ENCODE measurements at regions not wholly inside any gene's neighbourhood (a gene's known extent, or its start where the extent isn't known, plus 50 kb on each side); places are given as distances from the start of the nearest gene placed in this dataset.

DNA sequence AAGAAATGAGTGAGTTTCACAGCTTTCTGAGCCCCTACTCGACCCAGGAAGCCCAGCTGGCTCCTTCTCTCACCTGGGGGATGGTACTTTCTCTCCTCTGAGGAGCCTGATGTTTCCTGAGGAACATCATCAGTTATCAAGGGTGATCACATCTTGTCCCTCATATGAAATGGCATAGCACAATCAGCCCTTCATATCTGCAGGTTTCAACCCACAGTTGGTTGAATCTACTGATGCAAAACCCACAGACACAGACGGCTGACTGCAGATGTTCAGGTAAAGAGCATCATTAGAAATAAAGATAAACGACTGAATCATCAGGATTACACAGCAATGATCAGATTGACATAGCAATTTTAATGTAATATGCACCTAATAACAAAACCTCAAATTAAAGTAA is 93.6 kb upstream of the OSTN start:
- ATAC-seq (ENCODE audit: low read depth) (no peak), DNase-seq (peak; percentile 29)
- Histone ChIP-seq H3K4me3 (ENCODE audit: control extremely low read depth in 1 of 5, extremely low read depth in 1 of 5, insufficient read depth in 1 of 5, low read depth in 2 of 5, low read length in 4 of 5) (no peak overlapping the region), H3K79me2 (ENCODE audit: control insufficient read depth, insufficient read depth, low read length) (no peaks in the 10 kb centered on the region), H3K4me1 (ENCODE audit: control insufficient read depth in 2 of 2, insufficient read depth in 2 of 2, low read length in 2 of 2) (peaks cover 0 to 7% of the 10 kb centered on the region in 2 donors), H2AFZ (ENCODE audit: insufficient read depth, low read depth, low read length, poor library complexity, severe bottlenecking) (no peak overlapping the region), H3K9ac (ENCODE audit: low read length) (no peak overlapping the region), H3K9me3 (ENCODE audit: control extremely low read depth in 1 of 3, control insufficient read depth in 2 of 3, insufficient read depth in 1 of 3, low read length in 2 of 3) (peaks cover 0 to 6% (median 1%) of the 10 kb centered on the region in 3 donors), H3K27me3 (replicated peaks in 1 of 4; ENCODE audit: control extremely low read depth in 1 of 4, control insufficient read depth in 3 of 4, insufficient read depth in 4 of 4, low read length in 3 of 4) (peaks cover 0 to 6% (median 4%) of the 10 kb centered on the region in 4 experiments), H3K4me2 (replicated peaks; ENCODE audit: low read depth, low read length, poor library complexity, severe bottlenecking) (no peak overlapping the region), H3K36me3 (replicated peaks in 1 of 2; ENCODE audit: control extremely low read depth in 1 of 2, control insufficient read depth in 1 of 2, extremely low read depth in 1 of 2, insufficient read depth in 2 of 2, low read length in 1 of 2) (no peaks in the 10 kb centered on the region), H3K27ac (ENCODE audit: low read length in 2 of 2) (no peak overlapping the region), H4K20me1 (ENCODE audit: control insufficient read depth, insufficient read depth, low read length, poor library complexity, severe bottlenecking) (no peaks in the 10 kb centered on the region)
- Mint-ChIP-seq H3K4me1 (peaks cover 14% of the 10 kb centered on the region), H3K27ac (no peak overlapping the region), H3K27me3 (peaks cover 27% of the 10 kb centered on the region), H3K9me3 (ENCODE audit: insufficient read depth) (no peaks in the 10 kb centered on the region), H3K4me3 (no peak overlapping the region)
- 0% methylated on average over 1 of the region's 3 CpGs for WGBS (ENCODE audit: insufficient coverage)
- intact Hi-C loops (cut with micrococcal nuclease) = no loop called here
- ChIA-PET POLR2A (no interaction called here), CTCF (no interaction called here)
- TF ChIP-seq, protein P1, sequence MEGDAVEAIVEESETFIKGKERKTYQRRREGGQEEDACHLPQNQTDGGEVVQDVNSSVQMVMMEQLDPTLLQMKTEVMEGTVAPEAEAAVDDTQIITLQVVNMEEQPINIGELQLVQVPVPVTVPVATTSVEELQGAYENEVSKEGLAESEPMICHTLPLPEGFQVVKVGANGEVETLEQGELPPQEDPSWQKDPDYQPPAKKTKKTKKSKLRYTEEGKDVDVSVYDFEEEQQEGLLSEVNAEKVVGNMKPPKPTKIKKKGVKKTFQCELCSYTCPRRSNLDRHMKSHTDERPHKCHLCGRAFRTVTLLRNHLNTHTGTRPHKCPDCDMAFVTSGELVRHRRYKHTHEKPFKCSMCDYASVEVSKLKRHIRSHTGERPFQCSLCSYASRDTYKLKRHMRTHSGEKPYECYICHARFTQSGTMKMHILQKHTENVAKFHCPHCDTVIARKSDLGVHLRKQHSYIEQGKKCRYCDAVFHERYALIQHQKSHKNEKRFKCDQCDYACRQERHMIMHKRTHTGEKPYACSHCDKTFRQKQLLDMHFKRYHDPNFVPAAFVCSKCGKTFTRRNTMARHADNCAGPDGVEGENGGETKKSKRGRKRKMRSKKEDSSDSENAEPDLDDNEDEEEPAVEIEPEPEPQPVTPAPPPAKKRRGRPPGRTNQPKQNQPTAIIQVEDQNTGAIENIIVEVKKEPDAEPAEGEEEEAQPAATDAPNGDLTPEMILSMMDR (IDR thresholded peaks at IDR 0.05) = no peak
- no peak for TF ChIP-seq EZH2 (IDR thresholded peaks at IDR 0.05; ENCODE audit: borderline replicate concordance, insufficient read depth, low read depth, low read length, poor library complexity, severe bottlenecking)

DNA sequence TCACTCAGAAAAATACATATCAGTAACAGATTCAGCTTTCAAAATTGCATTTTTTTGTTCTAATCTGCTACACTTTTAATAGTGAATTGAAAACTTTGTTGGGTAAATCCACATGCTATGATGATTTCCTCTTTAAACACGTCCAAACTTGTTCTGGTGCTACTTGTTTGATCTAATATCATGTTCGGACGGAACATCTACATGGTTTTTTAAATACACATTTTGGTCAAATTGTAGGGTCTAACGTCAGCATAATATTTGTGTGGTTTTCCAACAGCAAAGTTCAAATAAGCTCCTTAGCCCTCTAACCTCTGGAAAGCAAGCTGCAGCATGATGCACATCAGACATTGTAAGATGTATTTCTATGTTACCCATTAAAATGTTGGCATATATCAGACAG is 98.5 kb upstream of the OSTN start:
- H3K27me3 ChIP-seq (replicated peaks in 1 of 4; ENCODE audit: control extremely low read depth in 1 of 4, control insufficient read depth in 3 of 4, insufficient read depth in 4 of 4, low read length in 3 of 4) = peaks cover 0 to 8% (median 1%) of the 10 kb centered on the region in 4 experiments
- peaks cover 0 to 6% of the 10 kb centered on the region in 2 donors for H3K4me1 ChIP-seq (ENCODE audit: control insufficient read depth in 2 of 2, insufficient read depth in 2 of 2, low read length in 2 of 2)
- DNase-seq (no peak), ATAC-seq (ENCODE audit: low read depth) (no peak)
- no peaks in the 10 kb centered on the region for H3K79me2 ChIP-seq (ENCODE audit: control insufficient read depth, insufficient read depth, low read length)
- Mint-ChIP-seq H3K27ac (no peak overlapping the region), H3K4me3 (no peak overlapping the region), H3K27me3 (peaks cover 24% of the 10 kb centered on the region), H3K9me3 (ENCODE audit: insufficient read depth) (no peaks in the 10 kb centered on the region), H3K4me1 (peaks cover 9% of the 10 kb centered on the region)
- H3K4me2 ChIP-seq (replicated peaks; ENCODE audit: low read depth, low read length, poor library complexity, severe bottlenecking) = no peak overlapping the region
- no peak overlapping the region for H2AFZ ChIP-seq (ENCODE audit: insufficient read depth, low read depth, low read length, poor library complexity, severe bottlenecking)
- no peak overlapping the region for H3K27ac ChIP-seq (ENCODE audit: low read length in 2 of 2)
- peaks cover 0 to 3% (median 1%) of the 10 kb centered on the region in 3 donors for H3K9me3 ChIP-seq (ENCODE audit: control extremely low read depth in 1 of 3, control insufficient read depth in 2 of 3, insufficient read depth in 1 of 3, low read length in 2 of 3)
- intact Hi-C loops (cut with micrococcal nuclease) = no loop called here
- H3K9ac ChIP-seq (ENCODE audit: low read length) = no peak overlapping the region
- ChIA-PET POLR2A (no interaction called here), CTCF (no interaction called here)
- H3K4me3 ChIP-seq (ENCODE audit: control extremely low read depth in 1 of 5, extremely low read depth in 1 of 5, insufficient read depth in 1 of 5, low read depth in 2 of 5, low read length in 4 of 5) = no peak overlapping the region
- no peaks in the 10 kb centered on the region for H4K20me1 ChIP-seq (ENCODE audit: control insufficient read depth, insufficient read depth, low read length, poor library complexity, severe bottlenecking)
- WGBS (ENCODE audit: insufficient coverage) = no CpG with 5 or more reads among the region's 4 CpGs
- TF ChIP-seq EZH2 (IDR thresholded peaks at IDR 0.05; ENCODE audit: borderline replicate concordance, insufficient read depth, low read depth, low read length, poor library complexity, severe bottlenecking) = no peak
- TF ChIP-seq, protein P1 (IDR thresholded peaks at IDR 0.05) = no peak
- H3K36me3 ChIP-seq (replicated peaks in 1 of 2; ENCODE audit: control extremely low read depth in 1 of 2, control insufficient read depth in 1 of 2, extremely low read depth in 1 of 2, insufficient read depth in 2 of 2, low read length in 1 of 2) = no peaks in the 10 kb centered on the region

Data from B cell (primary cell).